IMR-90 (cell line): ENCODE measurements at regions not wholly inside any gene's neighbourhood (a gene's known extent, or its start where the extent isn't known, plus 50 kb on each side); places are given as distances from the start of the nearest gene placed in this dataset.

Source experiments
- ATAC-seq: fragments of 200-7000 bp; cut with Tn5 transposase; 2 replicates; pipeline ENCODE4 v1.9.1; 2020; ENCODE audit warnings: low read depth, mild to moderate bottlenecking, moderate library complexity
- BruUV-seq: library from RNA; stranded (reverse); fragments of 400-500 nt; replicated peaks from 2 replicates; lab custom pipeline; 2021; lab: Mats Ljungman, UMichigan
- CTCF ChIA-PET: fragments of 300-600 bp; formaldehyde crosslinking; extraction: SDS; loops from one replicate; lab custom pipeline; 2021; ENCODE audit warnings: antibody characterized with exemption; lab: Yijun Ruan, JAX
- POLR2A ChIA-PET: fragments of 300-600 bp; sonication (Branson Sonifier 250); formaldehyde crosslinking; loops from one replicate; lab custom pipeline; 2022; ENCODE audit warnings: antibody characterized with exemption; ENCODE audit not compliant: unreplicated experiment; lab: Charles Lee
- DNase-seq: peaks from one replicate; pipeline ENCODE4 v3.0.0; 2013
- H2AFZ ChIP-seq: replicated peaks from 2 replicates; pipeline ENCODE3; 2013; ENCODE audit warnings: low read length, mild to moderate bottlenecking; ENCODE audit not compliant: poor library complexity
- H2AK5ac ChIP-seq: 2 replicates; pipeline ENCODE4 v1.6.1; 2013; ENCODE audit warnings: low read depth, low read length, inconsistent platforms
- H2AK9ac ChIP-seq: replicated peaks from 2 replicates; pipeline ENCODE3; 2013; ENCODE audit warnings: mild to moderate bottlenecking, low read depth, low read length, moderate library complexity; ENCODE audit not compliant: poor library complexity
- H2BK120ac ChIP-seq: 2 replicates; pipeline ENCODE4 v1.6.1; 2013; ENCODE audit warnings: low read depth, low read length, inconsistent platforms
- H2BK15ac ChIP-seq: 3 replicates; pipeline ENCODE4 v1.6.1; 2013; ENCODE audit warnings: low read depth, low read length, inconsistent platforms
- H2BK20ac ChIP-seq: 2 replicates; pipeline ENCODE4 v1.6.1; 2013; ENCODE audit warnings: low read depth, mild to moderate bottlenecking, inconsistent platforms, low read length, moderate library complexity
- H2BK5ac ChIP-seq: 2 replicates; pipeline ENCODE4 v1.6.1; 2013; ENCODE audit warnings: mild to moderate bottlenecking, low read depth, low read length, inconsistent platforms; ENCODE audit not compliant: poor library complexity, severe bottlenecking
- H3K14ac ChIP-seq: replicated peaks from 2 replicates; pipeline ENCODE4 v1.6.1; 2013; ENCODE audit warnings: low read depth, low read length, inconsistent platforms
- H3K18ac ChIP-seq: 2 replicates; pipeline ENCODE4 v1.6.1; 2013; ENCODE audit warnings: low read depth, low read length, control low read depth
- H3K23ac ChIP-seq: 2 replicates; pipeline ENCODE4 v1.6.1; 2013; ENCODE audit warnings: low read depth, low read length, inconsistent platforms
- H3K27ac ChIP-seq: 2 replicates; pipeline ENCODE4 v1.5.1; 2013; ENCODE audit warnings: mild to moderate bottlenecking, control low read depth, low read length; ENCODE audit not compliant: insufficient read depth
- H3K27me3 ChIP-seq: 2 replicates; pipeline ENCODE4 v1.6.1; 2013; ENCODE audit warnings: low read length; ENCODE audit not compliant: control insufficient read depth, insufficient read depth
- H3K36me3 ChIP-seq: 2 replicates; pipeline ENCODE4 v1.6.1; 2013; ENCODE audit warnings: low read length, mixed read lengths; ENCODE audit not compliant: control insufficient read depth, insufficient read depth
- H3K4ac ChIP-seq: 2 replicates; pipeline ENCODE4 v1.6.1; 2013; ENCODE audit warnings: low read depth, low read length, inconsistent platforms
- H3K4me1 ChIP-seq: 2 replicates; pipeline ENCODE4 v1.6.1; 2013; ENCODE audit warnings: low read length, mixed read lengths; ENCODE audit not compliant: control insufficient read depth, insufficient read depth
- H3K4me2 ChIP-seq: 2 replicates; pipeline ENCODE4 v1.6.1; 2013; ENCODE audit warnings: low read depth, mild to moderate bottlenecking, control low read depth, low read length, moderate library complexity
- H3K4me3 ChIP-seq: 2 replicates; pipeline ENCODE4 v1.5.1; 2013; ENCODE audit warnings: low read depth, mild to moderate bottlenecking, control low read depth, low read length, moderate library complexity; ENCODE audit not compliant: insufficient read depth
- H3K56ac ChIP-seq: 2 replicates; pipeline ENCODE4 v1.6.1; 2013; ENCODE audit warnings: low read length, inconsistent platforms; ENCODE audit not compliant: insufficient read depth; ENCODE audit errors: extremely low read depth
- H3K79me1 ChIP-seq, 2 experiments: 2 replicates each; pipeline ENCODE4 v1.6.1; 2013; ENCODE audit warnings: low read length in 2 of 2, inconsistent platforms in 1 of 2, low read depth in 1 of 2
- H3K9ac ChIP-seq: 2 replicates; pipeline ENCODE4 v1.6.1; 2013; ENCODE audit warnings: low read depth, low read length, control low read depth
- H3K9me1 ChIP-seq: 2 replicates; pipeline ENCODE4 v1.6.1; 2013; ENCODE audit warnings: low read length, inconsistent platforms; ENCODE audit not compliant: insufficient read depth
- H3K9me3 ChIP-seq: 2 replicates; pipeline ENCODE4 v1.6.1; 2013; ENCODE audit warnings: low read length; ENCODE audit not compliant: control insufficient read depth, insufficient read depth
- H4K20me1 ChIP-seq: 2 replicates; pipeline ENCODE4 v1.6.1; 2013; ENCODE audit warnings: low read length, inconsistent platforms; ENCODE audit not compliant: insufficient read depth
- H4K5ac ChIP-seq: 2 replicates; pipeline ENCODE4 v1.6.1; 2013; ENCODE audit warnings: mild to moderate bottlenecking, low read depth, low read length, control low read depth
- H4K8ac ChIP-seq, 2 experiments: 2 replicates each; pipeline ENCODE4 v1.6.1; 2013; ENCODE audit warnings: low read depth in 2 of 2, low read length in 2 of 2, control low read depth in 1 of 2, inconsistent platforms in 1 of 2
- H4K91ac ChIP-seq: 2 replicates; pipeline ENCODE4 v1.6.1; 2013; ENCODE audit warnings: low read depth, low read length, inconsistent platforms; ENCODE audit not compliant: insufficient read depth
- CHD1 ChIP-seq: IDR thresholded peaks from 2 replicates; pipeline ENCODE4 v1.6.1; 2012; ENCODE audit warnings: low read depth, low read length, improper control_type of control experiment
- WGBS, 2 experiments: methylation state at CpG; one replicate each; pipeline versions ENCODE4 v1.1.5 to v1.1.7; 2013; ENCODE audit warnings: missing lambda C conversion rate in 2 of 2; ENCODE audit not compliant: insufficient read length in 1 of 2; ENCODE audit errors: extremely low coverage in 2 of 2; 5-methylcytosine and 5-hydroxymethylcytosine counted together
- dilution Hi-C: fragments of 300-500 bp; cut with HindIII; formaldehyde crosslinking; loops from one replicate; pipeline ENCODE4 v1.14.3; 2018; ENCODE audit warnings: low sequenced_read_pairs; ENCODE audit not compliant: unreplicated experiment
- in situ Hi-C: fragments of 300-500 bp; cut with MboI; formaldehyde crosslinking; loops from 3 replicates; pipeline ENCODE4 v1.14.3; 2019; ENCODE audit warnings: low sequenced_read_pairs, inconsistent platforms, mixed read lengths
- intact Hi-C: fragments of 100-400 bp; cut with micrococcal nuclease; formaldehyde crosslinking; loops from 2 replicates; pipeline ENCODE4 v1.10.0; 2022

- Histone ChIP-seq H3K4me1 (no peaks in the 10 kb centered on the region), H2AK9ac (no peak overlapping the region), H2BK120ac (no peak overlapping the region), H3K14ac (no peak overlapping the region), H4K91ac (no peak overlapping the region), H2BK20ac (no peak overlapping the region), H3K9me1 (no peaks in the 10 kb centered on the region), H2AFZ (no peak overlapping the region), H3K27me3 (no peaks in the 10 kb centered on the region), H4K5ac (no peak overlapping the region), H3K4ac (no peak overlapping the region), H3K9me3 (no peaks in the 10 kb centered on the region; the same call in 1 of the 2 replicates), H3K79me1 (no peaks in the 10 kb centered on the region), H3K4me2 (no peak overlapping the region), H4K20me1 (no peaks in the 10 kb centered on the region), H2BK5ac (no peak overlapping the region), H3K56ac (no peak overlapping the region), H4K8ac (no peak overlapping the region), H3K27ac (no peak overlapping the region), H2AK5ac (no peak overlapping the region), H2BK15ac (no peak overlapping the region), H3K4me3 (no peak overlapping the region), H3K18ac (no peak overlapping the region), H3K36me3 (no peaks in the 10 kb centered on the region), H3K23ac (no peak overlapping the region), H3K9ac (no peak overlapping the region)
- DNase-seq (no peak), ATAC-seq (no peak)
- no peak for TF ChIP-seq CHD1
- no TSS peak for BruUV-seq
- dilution Hi-C loops (no loop called here), in situ Hi-C loops (no loop called here), intact Hi-C loops (no loop called here)
- WGBS, 2 experiments, result no CpG with 5 or more reads among the region's 1 CpG
- ChIA-PET CTCF (interaction anchor here (0.6 kb wide), 1 partner anchor 535 kb away, joined by 4 read pairs; no protein-coding TSS in a partner anchor), POLR2A (no interaction called here)
Measured at GRCh38 chr14:84894254-84894653, 635.7 kb upstream of the FLRT2 start.
